ENCODE measurements at regions not wholly inside any gene's neighbourhood (a gene's known extent, or its start where the extent isn't known, plus 50 kb on each side); places are given as distances from the start of the nearest gene placed in this dataset.

GRCh38 chr13:71249011-71249410, 618.0 kb downstream of the DACH1 start:
- intact Hi-C loops (cut with DNase I), result no loop called here
- WGBS, 4 donors, result 41 to 64% (median 50%) methylated on average over 1 of the region's 1 CpG
- no peak for TF ChIP-seq POLR2A (IDR thresholded peaks at IDR 0.05)
- TF ChIP-seq, protein P1, sequence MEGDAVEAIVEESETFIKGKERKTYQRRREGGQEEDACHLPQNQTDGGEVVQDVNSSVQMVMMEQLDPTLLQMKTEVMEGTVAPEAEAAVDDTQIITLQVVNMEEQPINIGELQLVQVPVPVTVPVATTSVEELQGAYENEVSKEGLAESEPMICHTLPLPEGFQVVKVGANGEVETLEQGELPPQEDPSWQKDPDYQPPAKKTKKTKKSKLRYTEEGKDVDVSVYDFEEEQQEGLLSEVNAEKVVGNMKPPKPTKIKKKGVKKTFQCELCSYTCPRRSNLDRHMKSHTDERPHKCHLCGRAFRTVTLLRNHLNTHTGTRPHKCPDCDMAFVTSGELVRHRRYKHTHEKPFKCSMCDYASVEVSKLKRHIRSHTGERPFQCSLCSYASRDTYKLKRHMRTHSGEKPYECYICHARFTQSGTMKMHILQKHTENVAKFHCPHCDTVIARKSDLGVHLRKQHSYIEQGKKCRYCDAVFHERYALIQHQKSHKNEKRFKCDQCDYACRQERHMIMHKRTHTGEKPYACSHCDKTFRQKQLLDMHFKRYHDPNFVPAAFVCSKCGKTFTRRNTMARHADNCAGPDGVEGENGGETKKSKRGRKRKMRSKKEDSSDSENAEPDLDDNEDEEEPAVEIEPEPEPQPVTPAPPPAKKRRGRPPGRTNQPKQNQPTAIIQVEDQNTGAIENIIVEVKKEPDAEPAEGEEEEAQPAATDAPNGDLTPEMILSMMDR (IDR thresholded peaks at IDR 0.05), result no peak
- H3K9me3 ChIP-seq (replicated peaks in 1 of 3), result no peaks in the 10 kb centered on the region
- H3K27ac ChIP-seq, result no peak overlapping the region
- H3K27me3 ChIP-seq, result no peaks in the 10 kb centered on the region
- H3K4me3 ChIP-seq, result no peak overlapping the region
- H3K36me3 ChIP-seq (replicated peaks in 1 of 2), result no peaks in the 10 kb centered on the region
- no peaks in the 10 kb centered on the region for H3K4me1 ChIP-seq (replicated peaks in 1 of 2)
- DNase-seq, result no peak

- no peaks in the 10 kb centered on the region for H3K9me3 ChIP-seq (replicated peaks in 1 of 3)
- no peak for DNase-seq
- WGBS, 4 donors, result 74 to 82% (median 77%) methylated on average over 3 of the region's 3 CpGs
- H3K4me1 ChIP-seq (replicated peaks in 1 of 2), result peaks cover 0 to 4% of the 10 kb centered on the region in 2 donors
- intact Hi-C loops (cut with DNase I), result no loop called here
- H3K36me3 ChIP-seq (replicated peaks in 1 of 2), result no peaks in the 10 kb centered on the region
- no peaks in the 10 kb centered on the region for H3K27me3 ChIP-seq
- H3K4me3 ChIP-seq, result no peak overlapping the region
- H3K27ac ChIP-seq, result no peak overlapping the region
- TF ChIP-seq POLR2A (IDR thresholded peaks at IDR 0.05), result no peak
- TF ChIP-seq, protein P1 (IDR thresholded peaks at IDR 0.05), result no peak
These were observed 622.8 kb downstream of the DACH1 start for GRCh38 chr13:71244161-71244560.

GRCh38 chr13:71242201-71242600, 624.8 kb downstream of the DACH1 start:
- intact Hi-C loops (cut with DNase I), result no loop called here
- H3K36me3 ChIP-seq (replicated peaks in 1 of 2), result no peaks in the 10 kb centered on the region
- H3K4me3 ChIP-seq, result no peak overlapping the region
- TF ChIP-seq, protein P1 (IDR thresholded peaks at IDR 0.05), result no peak
- TF ChIP-seq POLR2A (IDR thresholded peaks at IDR 0.05), result no peak
- 41 to 73% (median 58%) methylated on average over 4 of the region's 4 CpGs for WGBS, 4 donors
- DNase-seq, result no peak
- peaks cover 0 to 4% of the 10 kb centered on the region in 2 donors for H3K4me1 ChIP-seq (replicated peaks in 1 of 2)
- no peaks in the 10 kb centered on the region for H3K9me3 ChIP-seq (replicated peaks in 1 of 3)
- no peaks in the 10 kb centered on the region for H3K27me3 ChIP-seq
- no peak overlapping the region for H3K27ac ChIP-seq

DNA sequence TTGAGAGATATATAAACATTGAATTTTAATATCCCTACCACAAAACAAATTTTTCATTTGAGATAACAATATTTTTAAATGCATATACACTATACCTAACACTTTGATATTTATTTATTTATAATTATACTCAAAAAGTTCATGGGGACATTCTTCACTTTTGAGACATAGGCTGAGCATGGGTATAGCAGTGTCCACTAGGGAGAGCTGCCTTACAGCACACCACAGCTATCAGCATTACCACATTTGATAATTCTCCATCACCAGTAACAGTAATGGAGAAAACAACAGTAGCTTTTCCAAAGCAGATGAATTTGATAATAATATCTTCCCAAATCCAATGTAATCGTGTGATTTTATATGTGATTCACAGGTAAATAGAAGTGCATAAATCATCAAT, 626.1 kb downstream of the DACH1 start:
- intact Hi-C loops (cut with DNase I), result no loop called here
- Histone ChIP-seq H3K4me3 (no peak overlapping the region), H3K9me3 (replicated peaks in 1 of 3) (peaks cover 0 to 4% (median 0%) of the 10 kb centered on the region in 3 donors), H3K27me3 (no peaks in the 10 kb centered on the region), H3K4me1 (replicated peaks in 1 of 2) (peaks cover 0 to 4% of the 10 kb centered on the region in 2 donors), H3K36me3 (replicated peaks in 1 of 2) (no peaks in the 10 kb centered on the region), H3K27ac (no peak overlapping the region)
- TF ChIP-seq, protein P1 (IDR thresholded peaks at IDR 0.05), result peak in 4 of 6 experiments; percentile 26 to 44 (median 36)
- no peak for TF ChIP-seq POLR2A (IDR thresholded peaks at IDR 0.05)
- WGBS, 4 donors, result 62 to 80% (median 69%) methylated on average over 1 of the region's 1 CpG
- DNase-seq, result no peak
